SK-N-SH (cell line): ENCODE measurements at regions not wholly inside any gene's neighbourhood (a gene's known extent, or its start where the extent isn't known, plus 50 kb on each side); places are given as distances from the start of the nearest gene placed in this dataset.

Source experiments
- EP300 ChIP-seq, 2 experiments: IDR thresholded peaks; 2 replicates each; pipeline versions ENCODE4 v1.4.0 to v1.6.1; 2012; ENCODE audit warnings: borderline replicate concordance in 1 of 2, low read depth in 1 of 2, low read length in 1 of 2
- GATA2 ChIP-seq: sonication (generic); formaldehyde crosslinking; IDR thresholded peaks from 2 replicates; pipeline ENCODE4 v1.5.0; 2020; ENCODE audit warnings: mild to moderate bottlenecking, missing genetic modification reagents
- RCOR1 ChIP-seq: fragments of 150-350 bp; IDR thresholded peaks from 2 replicates; pipeline ENCODE4 v1.6.1; 2017; ENCODE audit warnings: antibody characterized with exemption, low read length
- TAF1 ChIP-seq: IDR thresholded peaks from 2 replicates; pipeline ENCODE4 v1.6.1; 2012; ENCODE audit warnings: low read depth, mild to moderate bottlenecking, low read length, moderate library complexity, borderline replicate concordance
- YY1 ChIP-seq: IDR thresholded peaks from 2 replicates; pipeline ENCODE4 v1.4.0; 2012; ENCODE audit warnings: low read depth, mild to moderate bottlenecking
- TF ChIP-seq, protein P1 (sequence below): fragments of 200-600 bp; sonication (generic); IDR thresholded peaks from 2 replicates; pipeline ENCODE4 v1.6.1; 2017; ENCODE audit warnings: antibody characterized with exemption, mild to moderate bottlenecking, moderate library complexity
- TF ChIP-seq, protein P2 (sequence below): fragments of 150-350 bp; IDR thresholded peaks from 2 replicates; pipeline ENCODE4 v1.6.1; 2017; ENCODE audit warnings: antibody characterized with exemption, low read length, low read depth, borderline replicate concordance
- TF ChIP-seq, protein P3 (sequence below): IDR thresholded peaks from 2 replicates; pipeline ENCODE4 v1.4.0; 2012; ENCODE audit warnings: low read depth

DNA sequence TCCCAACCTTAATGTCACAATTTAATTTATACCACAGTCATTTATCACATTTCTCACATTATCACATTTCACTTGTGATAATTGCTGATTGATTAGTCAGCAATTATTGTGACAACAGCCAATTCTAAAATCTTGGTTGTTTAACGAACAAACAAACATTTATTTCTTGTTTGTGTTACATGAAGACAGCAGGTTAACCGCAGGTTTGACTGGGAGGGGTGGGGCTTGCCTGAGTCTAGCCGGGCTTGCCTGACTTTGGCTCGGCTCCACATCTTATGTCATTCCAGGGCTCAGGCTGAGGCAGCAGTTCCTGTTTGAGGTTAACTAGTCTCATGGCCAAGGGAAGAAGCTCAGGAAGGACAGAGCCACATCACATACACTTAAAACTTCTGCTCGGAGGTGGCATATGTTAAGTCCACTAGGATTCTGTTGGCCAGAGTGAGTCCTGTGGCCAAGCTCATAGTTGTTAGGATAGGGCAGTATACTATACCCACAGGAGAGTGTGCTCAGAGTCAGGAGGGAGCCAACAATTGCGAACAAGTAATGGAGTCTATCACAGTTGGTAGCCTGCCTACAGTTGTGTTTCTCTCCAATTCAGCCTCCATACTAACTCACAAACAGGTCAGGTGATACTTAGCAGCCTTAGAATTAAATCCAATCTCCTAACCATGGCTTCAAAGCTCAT, 90.0 kb upstream of the IFNGR1 start:
- TF ChIP-seq, protein P1, sequence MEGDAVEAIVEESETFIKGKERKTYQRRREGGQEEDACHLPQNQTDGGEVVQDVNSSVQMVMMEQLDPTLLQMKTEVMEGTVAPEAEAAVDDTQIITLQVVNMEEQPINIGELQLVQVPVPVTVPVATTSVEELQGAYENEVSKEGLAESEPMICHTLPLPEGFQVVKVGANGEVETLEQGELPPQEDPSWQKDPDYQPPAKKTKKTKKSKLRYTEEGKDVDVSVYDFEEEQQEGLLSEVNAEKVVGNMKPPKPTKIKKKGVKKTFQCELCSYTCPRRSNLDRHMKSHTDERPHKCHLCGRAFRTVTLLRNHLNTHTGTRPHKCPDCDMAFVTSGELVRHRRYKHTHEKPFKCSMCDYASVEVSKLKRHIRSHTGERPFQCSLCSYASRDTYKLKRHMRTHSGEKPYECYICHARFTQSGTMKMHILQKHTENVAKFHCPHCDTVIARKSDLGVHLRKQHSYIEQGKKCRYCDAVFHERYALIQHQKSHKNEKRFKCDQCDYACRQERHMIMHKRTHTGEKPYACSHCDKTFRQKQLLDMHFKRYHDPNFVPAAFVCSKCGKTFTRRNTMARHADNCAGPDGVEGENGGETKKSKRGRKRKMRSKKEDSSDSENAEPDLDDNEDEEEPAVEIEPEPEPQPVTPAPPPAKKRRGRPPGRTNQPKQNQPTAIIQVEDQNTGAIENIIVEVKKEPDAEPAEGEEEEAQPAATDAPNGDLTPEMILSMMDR = no peak
- no peak for TF ChIP-seq YY1
- no peak for TF ChIP-seq EP300 (IDR thresholded peaks at IDR 0.05; ENCODE audit: borderline replicate concordance in 1 of 2, low read depth in 1 of 2, low read length in 1 of 2)
- TF ChIP-seq, protein P2, sequence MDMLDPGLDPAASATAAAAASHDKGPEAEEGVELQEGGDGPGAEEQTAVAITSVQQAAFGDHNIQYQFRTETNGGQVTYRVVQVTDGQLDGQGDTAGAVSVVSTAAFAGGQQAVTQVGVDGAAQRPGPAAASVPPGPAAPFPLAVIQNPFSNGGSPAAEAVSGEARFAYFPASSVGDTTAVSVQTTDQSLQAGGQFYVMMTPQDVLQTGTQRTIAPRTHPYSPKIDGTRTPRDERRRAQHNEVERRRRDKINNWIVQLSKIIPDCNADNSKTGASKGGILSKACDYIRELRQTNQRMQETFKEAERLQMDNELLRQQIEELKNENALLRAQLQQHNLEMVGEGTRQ = no peak
- no peak for TF ChIP-seq GATA2
- TF ChIP-seq, protein P3, sequence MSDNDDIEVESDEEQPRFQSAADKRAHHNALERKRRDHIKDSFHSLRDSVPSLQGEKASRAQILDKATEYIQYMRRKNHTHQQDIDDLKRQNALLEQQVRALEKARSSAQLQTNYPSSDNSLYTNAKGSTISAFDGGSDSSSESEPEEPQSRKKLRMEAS = no peak
- TF ChIP-seq TAF1 = no peak
- TF ChIP-seq RCOR1 = no peak
